Liver (tissue), 3 donors: ENCODE measurements at regions not wholly inside any gene's neighbourhood (a gene's known extent, or its start where the extent isn't known, plus 50 kb on each side); places are given as distances from the start of the nearest gene placed in this dataset.

Source experiments
- GABPA ChIP-seq, 2 donors: IDR thresholded peaks in 1 of 2; conservative IDR thresholded peaks in 1 of 2; 2 replicates each; pipeline ENCODE4 v1.6.1; 2016; ENCODE audit warnings: antibody characterized with exemption in 2 of 2, mild to moderate bottlenecking in 1 of 2, moderate library complexity in 1 of 2
- RAD21 ChIP-seq, 2 donors: IDR thresholded peaks; 2 replicates each; pipeline ENCODE4 v1.6.1; 2016; ENCODE audit warnings: antibody characterized with exemption in 2 of 2, mild to moderate bottlenecking in 2 of 2
- REST ChIP-seq: IDR thresholded peaks from 2 replicates; pipeline ENCODE4 v1.6.1; 2016; ENCODE audit warnings: antibody characterized with exemption, mild to moderate bottlenecking
- SP1 ChIP-seq: IDR thresholded peaks from 2 replicates; pipeline ENCODE4 v1.6.1; 2018; ENCODE audit warnings: antibody characterized with exemption, mild to moderate bottlenecking
- TF ChIP-seq, protein P1 (sequence below): fragments of 150-350 bp; IDR thresholded peaks from 2 replicates; pipeline ENCODE4 v1.5.1; 2017; ENCODE audit warnings: improper control_type of control experiment, low read depth, low read length; ENCODE audit not compliant: missing input control
- donor health status: healthy.
- donor health status: healthy.

DNA sequence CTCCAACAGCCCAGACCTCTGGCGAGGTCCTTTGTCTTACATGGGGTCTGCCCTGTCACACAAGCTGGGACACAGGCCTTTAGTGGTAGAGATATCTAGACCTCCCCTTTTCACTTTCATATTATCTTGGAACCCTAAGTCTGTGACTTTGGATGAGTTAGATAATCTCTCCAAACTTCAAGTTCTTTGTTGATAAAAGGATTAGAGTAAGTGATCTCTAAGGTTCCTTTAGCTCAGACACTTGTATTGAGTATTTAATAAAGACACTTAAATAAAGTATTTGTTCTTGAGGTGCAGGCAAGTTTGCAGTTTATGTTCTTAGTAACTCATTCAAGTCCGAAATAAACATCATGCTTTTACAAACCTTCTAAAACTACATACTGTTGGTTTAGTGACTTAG lies 459.6 kb downstream of the SHQ1 start:
- TF ChIP-seq GABPA (IDR thresholded peaks at IDR 0.05 in 1 of 2, conservative IDR thresholded peaks at IDR 0.05 in 1 of 2), result no peak
- TF ChIP-seq, protein P1, sequence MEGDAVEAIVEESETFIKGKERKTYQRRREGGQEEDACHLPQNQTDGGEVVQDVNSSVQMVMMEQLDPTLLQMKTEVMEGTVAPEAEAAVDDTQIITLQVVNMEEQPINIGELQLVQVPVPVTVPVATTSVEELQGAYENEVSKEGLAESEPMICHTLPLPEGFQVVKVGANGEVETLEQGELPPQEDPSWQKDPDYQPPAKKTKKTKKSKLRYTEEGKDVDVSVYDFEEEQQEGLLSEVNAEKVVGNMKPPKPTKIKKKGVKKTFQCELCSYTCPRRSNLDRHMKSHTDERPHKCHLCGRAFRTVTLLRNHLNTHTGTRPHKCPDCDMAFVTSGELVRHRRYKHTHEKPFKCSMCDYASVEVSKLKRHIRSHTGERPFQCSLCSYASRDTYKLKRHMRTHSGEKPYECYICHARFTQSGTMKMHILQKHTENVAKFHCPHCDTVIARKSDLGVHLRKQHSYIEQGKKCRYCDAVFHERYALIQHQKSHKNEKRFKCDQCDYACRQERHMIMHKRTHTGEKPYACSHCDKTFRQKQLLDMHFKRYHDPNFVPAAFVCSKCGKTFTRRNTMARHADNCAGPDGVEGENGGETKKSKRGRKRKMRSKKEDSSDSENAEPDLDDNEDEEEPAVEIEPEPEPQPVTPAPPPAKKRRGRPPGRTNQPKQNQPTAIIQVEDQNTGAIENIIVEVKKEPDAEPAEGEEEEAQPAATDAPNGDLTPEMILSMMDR, result no peak
- no peak for TF ChIP-seq RAD21 (IDR thresholded peaks at IDR 0.05)
- no peak for TF ChIP-seq SP1
- TF ChIP-seq REST, result no peak
